ENCODE measurements at regions not wholly inside any gene's neighbourhood (a gene's known extent, or its start where the extent isn't known, plus 50 kb on each side); places are given as distances from the start of the nearest gene placed in this dataset.

DNA sequence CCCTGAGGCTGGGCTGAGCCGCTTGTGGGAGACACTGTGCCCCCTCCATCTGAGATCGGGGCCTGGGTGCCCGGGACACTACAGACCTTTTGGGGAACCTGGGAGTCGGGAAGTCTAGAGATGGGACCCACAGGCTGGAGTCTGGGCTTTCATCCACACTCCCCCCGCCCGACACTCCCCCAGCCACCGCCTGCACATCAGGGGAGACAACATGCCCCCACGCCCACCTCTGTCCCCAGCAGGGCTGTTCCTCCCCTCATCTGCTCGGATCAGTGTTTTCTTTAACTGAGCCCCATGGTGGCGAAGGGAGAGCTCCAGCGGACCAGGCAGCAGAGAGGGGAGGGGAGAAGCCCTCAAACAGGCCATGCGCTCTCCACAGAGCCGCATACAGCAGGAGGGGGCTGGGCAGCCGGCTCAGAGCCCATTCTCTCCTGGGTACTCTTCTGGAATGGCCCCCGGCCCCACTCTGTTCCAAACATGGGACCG lies 174.7 kb downstream of the IGLL1 start:
- no peak for DNase-seq

DNA sequence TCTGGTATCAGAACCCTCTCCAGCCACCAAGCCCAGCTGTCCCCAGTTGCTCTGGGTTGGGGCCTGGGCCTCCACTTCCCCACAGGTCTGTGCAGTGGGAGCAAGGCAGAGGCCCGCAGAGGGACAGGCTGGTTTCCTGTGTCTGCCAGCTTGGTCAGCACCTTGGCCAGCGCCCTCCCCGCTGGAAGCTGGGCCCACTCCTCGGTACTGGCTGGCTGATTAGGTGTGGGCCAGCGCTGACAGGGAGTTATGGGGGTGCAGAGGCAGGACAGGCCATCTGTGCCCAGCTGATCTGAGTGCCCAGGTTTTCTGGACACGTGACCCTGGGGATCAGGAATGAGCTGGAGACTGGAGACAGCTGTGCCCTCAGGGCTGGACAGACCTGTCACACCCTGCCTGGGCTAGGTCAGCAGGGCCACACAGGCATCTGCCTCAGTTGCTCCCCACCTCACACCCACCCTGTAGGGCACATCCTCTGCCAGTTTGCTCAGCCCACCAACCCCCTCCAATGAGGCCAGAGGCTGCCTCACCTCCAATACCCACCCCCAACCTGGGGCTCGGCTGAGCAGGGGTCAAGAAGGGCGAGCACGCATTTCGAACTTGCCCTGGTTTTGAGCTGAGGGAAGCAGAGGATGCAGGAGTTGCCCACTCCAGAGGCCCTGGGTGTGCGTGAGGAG lies 175.3 kb downstream of the IGLL1 start:
- DNase-seq, result no peak

DNA sequence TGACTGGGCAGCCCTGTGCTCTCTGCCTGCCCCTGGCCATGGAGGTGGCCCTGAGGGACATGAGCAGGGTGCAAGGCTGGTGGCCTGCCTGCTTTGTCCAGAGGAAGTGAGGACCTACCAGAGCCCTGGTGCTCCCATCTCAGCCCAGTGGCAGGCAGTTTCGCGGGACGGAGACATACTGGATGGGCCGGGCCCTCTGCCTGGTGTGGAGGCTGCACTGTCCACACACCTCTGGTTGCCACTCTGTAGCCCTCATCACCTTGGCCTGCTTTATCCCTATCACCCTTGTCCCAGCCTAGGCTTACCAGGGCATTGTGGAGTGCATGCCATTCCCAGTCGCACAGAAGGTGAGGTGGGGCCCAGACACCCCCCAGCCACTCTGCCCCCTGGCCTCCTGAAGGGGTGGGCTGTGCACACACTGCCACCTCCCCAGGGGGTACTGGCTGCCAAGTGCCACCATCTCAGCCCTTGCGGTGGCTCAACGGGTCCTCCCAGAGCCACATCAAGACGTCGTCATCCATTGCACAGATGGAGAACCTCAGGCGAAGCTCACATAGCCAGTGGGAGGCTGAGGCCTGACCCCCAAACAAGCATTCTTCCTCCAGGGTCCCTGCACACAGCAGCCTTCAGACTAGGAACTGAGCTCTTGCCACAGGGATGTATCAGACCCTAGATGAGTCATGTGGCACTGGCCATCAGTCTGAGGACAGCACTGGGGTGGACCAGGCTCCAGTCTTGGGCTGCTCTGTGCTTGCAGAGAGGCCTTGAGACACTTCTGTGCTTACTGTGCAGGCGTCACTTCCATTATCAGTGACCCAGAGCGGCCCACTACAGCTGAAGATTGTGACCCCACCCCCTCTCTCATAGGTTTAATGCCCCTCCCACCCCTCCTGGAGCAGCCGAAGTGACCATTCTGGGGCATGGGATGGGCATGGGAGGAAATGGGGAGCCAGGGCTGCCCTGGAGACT lies 176.1 kb downstream of the IGLL1 start:
- DNase-seq, result no peak

DNA sequence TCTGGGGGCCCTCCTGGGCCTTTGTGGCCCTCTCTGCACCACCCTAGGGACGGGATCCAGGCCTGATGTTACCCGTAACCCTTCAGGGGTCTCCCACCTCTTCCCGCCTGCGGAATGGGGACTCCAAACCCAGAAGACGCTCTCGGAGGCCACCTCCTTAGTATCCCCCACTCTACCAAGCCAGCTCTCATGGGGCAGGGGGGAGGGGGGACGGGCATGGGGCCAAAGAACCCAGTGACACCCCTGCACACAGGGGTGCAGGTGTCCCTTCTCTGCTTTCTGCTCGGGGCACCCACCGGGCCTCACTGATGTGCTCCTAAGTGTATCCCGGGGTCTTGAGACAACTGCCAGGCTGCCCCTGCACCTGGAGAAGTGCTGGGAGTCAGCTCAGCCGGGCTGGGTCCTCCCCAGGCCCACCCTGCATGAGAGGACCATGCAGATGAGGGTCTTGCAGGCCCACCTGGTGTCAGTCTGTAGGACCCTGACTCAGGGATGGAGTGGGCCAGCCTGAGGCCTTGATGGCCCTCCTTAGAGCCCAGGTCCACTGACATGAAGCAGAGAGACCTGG lies 176.9 kb downstream of the IGLL1 start:
- DNase-seq, result no peak

DNA sequence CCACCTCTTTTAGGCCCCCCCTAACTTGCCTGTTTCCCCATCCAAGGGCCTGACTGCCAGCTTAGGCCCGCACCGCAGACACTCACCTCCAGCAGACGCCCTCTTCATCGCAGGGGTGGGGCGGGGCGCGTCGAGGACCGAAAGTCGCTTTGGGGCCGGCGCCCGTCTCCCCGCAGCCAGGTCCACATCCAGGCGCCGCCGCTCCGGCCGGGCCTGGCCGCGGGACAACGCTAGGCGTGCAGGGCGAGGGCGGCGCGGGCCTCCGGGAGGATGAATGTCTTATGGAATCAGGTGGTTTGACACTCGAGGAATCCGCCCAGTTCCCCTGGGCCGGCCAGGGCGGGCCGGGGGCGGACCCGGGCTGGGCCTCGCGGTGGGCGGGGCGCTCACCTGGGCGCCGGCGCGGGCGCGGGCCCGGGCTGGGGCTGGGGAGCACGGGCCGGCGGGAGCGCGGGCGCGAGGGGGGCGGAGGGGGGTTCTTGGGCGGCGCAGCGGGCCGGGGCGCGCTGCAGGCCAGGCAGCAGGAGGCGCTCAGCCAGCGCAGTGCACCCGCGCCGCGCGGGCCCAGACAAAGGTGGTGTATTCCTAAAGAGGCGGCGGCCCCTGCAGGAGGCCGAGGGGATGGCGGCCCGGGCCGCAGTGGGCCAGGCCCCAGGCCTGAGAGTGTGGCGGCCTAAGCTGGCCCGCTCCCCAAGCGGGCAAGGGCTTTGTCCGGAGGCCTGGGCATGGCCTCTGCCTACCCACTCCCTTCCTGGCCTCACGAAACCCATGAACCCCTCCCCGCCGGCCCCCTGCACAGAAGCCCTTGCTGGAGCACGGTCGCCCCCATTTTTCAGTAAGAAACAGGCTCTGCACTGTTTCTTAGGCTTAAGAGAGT lies 177.6 kb downstream of the IGLL1 start:
- DNase-seq, result peak; percentile 75 to 94

DNA sequence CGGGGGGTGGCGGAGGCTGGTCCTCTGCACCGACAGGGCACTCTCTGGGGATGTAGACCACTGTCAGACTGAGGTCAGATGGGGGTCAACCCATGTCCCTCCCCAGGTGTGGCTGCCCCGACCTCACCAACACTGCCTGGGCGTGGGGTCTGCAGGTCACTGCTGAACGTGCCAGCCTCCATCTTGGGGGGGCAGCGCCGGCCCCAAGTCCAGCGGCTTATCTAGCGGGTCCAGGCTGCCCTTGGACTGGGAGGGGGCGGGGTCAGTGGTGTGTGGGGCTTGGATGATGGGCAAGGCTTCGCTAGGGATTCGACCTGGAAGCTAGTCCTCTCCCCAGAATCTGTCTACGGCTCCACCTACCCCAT lies 178.2 kb downstream of the IGLL1 start:
- DNase-seq, result no peak

DNA sequence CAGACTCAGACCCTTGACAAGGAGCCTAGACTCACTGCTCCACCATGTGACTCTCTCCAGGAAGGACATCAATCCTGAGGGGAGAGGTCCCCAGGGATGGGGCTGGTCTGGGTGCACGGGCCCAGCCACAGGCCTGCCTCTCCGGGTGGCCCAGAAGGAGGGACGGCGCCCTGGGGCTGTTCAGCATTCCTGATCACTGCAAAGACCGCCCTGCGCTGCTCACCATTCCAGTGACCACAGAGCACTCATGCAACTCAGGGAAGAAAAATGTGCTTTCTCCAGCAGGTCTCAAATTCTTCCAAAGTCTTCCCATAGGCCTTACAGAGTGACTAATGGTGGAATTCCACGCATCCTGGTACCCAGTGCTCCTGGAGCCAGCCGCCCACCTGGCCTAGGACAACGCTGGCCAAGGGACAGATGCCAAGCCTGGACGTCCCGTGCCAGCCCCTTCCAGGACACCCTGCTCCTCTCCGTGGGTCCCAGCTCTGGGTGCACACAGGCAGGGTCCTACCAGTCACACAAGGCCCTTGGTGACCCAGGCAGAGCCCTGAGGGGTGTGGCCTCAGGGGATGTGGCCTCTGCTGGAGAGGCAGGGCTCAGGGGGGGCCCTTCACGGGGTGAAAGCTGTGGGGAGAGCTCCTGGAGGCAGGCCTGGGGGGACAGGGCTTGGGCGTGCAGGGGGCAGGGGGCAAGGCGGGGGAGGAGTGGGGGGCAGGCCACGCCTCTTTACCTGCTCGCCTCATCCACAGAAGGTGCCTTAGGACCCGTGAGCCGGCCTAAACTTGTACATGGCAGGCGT lies 178.8 kb downstream of the IGLL1 start:
- no peak for DNase-seq

DNA sequence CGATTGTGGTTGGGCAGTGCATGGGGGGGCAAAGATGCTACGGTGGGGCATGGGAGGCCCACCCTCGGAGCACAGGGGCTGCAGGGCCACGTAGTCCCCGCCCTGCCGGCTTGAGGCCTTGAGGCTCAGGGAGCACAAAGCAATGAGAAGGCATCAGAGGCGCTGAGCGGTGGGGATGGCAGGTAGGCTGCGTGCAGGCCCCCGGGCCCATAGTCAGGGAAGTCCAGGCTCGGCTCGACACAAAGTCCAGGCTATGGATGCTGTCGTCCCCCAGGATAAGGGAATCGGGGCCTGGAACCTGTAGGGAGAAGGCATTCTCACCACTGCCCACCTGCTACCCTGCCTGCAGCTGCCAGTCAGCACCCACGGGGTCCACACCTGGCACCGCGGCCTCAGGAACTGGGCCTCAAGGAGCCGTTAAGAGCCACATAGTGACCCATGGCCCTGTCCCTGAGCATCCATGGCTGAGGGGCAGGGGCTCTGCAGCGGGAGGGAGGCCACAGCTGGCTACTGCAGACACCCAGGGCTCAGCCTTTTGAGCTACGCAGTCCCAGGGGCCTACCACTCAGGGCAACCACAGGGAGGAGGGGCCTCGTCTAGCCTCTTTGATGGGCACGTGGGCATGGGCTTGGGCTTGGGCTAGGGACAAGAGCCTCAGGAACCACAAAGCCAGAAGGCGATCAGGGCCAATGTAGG lies 179.7 kb downstream of the IGLL1 start:
- DNase-seq, result no peak

DNA sequence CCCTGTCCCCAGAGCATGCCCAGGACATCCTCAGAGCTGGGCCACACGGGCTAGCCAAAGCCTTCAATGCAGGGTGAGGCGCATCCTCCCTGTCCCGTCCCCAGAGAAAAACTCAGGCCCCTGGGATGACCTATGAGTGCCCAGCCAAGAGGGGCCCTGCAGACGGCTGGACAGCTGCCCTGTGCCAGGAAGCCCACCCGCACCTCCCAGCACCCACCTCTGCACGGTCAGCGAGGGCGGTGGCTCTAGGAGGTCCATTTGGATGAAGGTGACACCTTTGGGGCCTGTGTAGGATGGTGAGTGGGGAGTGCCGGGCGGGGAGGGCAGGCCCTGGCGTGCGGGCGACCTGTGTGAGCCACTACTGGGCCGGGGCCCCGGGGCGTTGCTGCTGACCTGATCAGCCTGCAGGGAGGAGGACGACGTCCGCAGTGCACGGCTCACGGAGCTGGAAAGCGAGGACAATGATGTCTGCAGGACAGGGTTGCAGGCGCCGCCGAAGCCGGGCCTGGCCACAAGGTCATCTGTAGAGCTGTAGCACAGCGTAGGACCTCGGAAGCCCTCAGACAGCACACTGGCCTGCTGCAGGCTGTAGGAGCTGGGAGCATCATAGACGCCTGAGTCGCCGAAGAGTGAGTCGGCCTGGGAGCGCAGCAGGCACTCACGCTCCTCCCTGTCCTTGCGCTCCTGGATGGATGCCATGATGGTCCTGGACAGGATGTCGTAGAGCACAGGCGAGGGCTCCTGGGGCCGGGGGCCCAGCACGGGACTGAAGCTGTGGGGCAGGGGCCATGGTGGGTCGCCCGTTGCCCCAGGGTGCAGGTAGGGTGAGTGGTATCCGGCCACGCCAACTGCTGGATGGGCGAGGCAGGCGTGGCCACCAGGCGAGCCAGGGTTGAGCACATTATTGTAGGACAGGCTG lies 180.5 kb downstream of the IGLL1 start:
- no peak for DNase-seq

DNA sequence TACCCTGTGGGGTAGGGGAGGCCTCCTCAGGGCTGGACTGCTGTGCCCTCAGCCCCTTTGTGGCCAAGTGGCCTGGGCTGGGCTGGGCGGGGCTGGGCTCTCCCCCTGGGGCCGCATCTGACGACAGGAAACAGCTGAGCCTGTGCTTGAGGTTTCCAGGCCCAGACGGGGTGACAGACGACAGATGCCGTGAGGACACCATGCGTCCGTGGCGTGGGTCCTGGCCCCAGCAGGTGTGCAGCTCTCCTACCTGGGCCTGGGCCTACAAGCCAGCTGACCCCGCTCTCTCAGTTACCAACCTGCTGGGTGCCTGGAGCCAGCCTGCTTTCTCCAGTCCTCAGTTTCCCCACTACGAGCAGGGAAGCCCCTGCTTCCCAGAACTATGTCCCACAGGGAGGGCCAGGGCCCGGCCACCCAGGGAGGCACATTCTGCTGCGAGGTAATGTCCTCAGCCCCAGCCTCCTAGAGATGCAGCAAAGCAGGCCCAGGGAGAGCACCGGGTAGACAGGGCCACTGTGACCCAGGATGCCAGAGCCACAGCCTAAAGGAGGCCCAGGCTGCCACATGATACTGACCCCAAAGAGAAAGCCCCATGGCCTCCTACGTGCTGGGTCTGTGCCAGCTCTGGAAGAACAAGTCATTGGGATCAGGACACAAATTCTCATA lies 181.3 kb downstream of the IGLL1 start:
- no peak for DNase-seq

DNA sequence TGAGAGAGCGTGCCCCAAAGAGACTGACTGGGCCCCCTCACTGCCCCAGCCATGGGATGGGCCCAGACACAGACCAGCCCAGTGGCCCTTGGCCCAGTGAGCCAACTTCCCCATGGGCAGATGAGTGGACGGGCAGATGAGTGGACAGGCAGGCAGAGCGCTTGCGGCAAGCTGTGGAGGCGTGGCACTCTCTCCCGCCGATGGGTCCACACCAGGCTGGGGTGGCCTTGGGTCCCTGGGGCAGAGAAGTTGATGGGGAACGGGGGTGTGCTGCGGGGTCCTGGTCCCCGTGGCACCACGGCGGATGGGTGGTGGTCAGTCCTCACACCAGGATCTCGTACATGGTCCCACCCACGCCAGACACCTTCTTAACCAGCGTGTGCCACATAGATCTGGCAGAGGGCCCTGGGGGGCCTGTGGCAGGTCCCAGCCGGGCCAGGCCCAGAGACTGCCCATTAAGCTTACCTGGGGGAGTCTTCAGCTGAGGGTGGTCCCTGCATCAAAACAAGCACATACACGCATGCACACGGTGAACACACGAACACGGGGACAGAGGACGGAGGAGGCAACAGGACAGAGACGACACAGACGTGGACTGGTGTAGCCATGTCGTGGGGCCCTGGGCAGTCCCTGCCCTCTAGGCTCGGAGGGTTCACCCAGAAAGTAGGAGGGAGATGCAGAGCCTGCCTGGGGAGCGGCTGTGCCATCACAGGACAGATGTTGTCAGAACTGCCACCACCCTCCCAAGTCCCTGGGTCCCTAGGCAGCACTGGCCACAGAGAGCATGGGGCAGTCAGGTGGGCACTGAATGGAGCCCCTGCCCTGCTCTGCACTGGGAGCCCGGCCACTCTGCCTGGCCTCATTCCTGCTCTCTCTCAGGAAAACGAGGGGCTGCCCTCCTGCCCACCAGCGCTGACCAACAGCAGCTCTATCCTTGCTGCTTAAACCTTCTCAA lies 182.2 kb downstream of the IGLL1 start:
- no peak for DNase-seq

DNA sequence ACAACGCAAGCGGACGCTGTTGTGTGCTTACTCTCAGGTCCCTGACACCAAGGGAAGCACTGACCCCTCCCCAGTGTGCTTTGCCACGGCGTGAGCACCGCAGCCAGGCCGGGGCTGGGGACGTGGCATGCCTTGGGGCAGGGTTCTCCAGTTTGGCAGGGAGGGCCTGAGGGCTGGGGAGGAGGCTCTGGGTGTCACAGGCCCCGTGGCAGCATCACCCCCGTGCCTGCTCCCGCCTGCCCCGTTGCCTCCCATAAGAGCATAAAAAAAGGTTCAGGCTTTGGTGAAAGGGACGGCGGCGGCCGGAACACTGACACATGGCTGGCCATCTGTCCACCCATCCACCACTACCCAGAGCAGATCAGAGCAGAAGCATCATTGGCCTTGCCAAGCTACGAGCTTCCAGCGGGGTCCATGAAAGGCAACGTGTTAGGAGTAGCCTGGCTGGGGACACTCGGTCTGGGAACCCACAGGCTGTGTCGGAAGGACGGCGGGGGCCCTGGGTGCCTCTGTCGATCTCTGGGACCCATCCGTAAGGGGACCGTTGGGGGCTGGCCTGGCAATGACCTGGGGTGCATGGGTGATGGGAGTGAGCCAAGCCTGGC lies 183.0 kb downstream of the IGLL1 start:
- DNase-seq, result no peak

DNA sequence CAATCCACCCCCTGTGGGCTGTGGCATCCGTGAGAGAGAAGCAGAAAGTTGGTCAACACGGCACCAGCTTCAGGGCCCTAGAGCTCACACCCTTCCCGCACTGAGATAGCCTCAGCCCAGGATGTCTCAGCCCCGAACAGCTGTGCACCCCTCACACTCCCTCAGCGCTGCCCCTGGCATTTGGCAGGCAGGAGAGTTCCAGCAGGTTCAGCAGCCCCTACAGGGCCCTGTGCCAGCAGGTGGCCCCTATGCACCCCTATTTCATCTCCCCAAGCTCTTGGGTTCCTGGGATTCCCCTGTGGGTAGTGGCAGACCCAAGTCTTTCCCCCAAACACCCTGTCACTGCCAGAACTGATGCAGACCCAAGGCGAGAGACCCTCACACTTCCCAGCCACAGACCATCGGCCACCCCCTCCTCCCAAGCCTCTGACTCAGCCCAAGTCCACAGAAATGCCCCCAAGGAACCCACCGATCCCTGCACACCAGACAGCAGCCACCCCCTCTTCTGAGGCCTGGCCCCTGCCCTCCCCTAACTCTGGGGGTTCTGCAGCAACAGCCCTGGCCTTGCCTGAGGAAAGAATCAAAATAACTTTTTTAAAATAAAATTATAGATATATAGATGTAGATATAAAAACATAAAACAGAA lies 183.6 kb downstream of the IGLL1 start:
- no peak for DNase-seq

DNA sequence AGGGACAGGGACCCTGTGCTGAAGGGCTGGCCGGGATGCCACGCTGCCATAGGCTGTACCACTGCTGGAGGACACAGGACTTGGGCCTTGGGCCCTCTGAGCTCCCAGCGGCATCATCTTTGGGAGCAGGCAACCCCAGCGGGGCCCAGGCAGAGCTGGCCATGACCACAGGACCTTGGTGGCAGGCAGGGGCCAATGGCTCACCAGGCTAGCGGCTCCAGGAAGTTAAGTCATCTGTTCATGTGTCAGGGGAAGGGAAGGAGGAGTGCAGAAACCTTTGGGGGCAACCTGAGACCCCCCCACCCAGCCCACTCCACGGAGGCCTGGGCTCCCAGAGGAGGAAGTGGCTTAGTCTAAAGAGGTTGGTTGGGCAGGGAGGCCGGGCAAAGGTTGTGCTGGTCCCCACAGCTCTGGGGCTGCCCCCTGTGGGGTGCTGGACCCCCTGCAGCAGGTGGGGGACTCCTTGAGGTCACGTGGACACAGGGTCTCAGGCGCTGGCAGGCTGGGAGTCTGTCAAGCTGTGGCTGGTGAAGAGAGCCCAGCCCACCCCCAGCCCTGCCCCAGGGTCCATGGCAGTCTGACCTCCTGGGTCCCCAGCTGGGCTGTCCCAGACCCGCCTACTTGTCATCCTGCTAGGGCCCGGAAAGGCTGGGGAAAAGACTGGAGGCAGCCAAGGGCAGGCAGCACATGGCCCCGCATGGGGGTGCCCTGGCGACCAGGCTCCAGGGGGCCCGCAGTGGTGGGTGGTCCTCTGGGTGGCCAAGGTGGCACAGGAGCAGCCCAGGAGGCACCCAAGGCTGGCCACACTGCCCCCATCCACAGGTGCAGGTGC lies 184.3 kb downstream of the IGLL1 start:
- no peak for DNase-seq

DNA sequence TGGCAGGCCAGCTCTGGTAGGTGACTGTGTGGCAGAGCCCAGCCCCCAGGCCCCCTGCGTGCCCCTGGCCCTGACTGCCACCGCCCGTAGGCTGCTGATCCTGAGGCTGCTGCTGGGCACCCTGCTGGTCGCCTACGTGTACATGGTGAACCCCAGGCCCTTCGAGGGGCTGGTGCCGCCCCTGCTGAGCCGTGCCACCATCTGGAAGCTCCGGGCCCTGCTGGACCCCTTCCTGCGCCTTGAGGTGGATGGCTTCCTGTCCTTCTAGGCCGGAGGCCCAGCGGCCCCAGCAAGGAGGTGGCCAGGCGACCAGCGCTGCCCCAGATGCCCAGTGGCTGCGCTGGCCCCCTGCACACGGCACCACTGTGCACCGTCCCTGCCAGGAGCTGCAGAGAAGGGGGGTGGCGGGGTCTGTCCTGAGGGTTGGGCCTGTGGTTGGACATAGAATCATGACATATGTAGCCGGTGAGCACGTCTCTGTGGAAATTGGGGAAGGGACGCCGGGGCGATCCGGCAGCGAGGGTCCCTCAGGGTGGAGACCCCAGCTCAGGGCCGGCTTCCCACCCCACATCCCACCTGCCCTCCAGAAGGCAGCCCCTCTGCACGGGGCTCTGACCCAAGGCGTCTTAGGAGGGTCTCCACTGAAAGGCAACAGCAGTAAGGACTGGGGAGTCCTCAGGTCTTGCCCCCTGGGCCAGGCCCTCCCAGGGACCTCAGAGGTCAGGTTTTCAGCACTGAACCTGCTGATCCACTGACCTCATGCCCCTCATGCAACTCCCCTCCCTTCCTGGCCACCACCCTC lies 185.4 kb downstream of the IGLL1 start:
- no peak for DNase-seq
